AG10803 (cell line): ENCODE measurements at regions not wholly inside any gene's neighbourhood (a gene's known extent, or its start where the extent isn't known, plus 50 kb on each side); places are given as distances from the start of the nearest gene placed in this dataset.
A peak's percentile ranks its signal among the peaks of the same experiment; 100 is the strongest.
"Not testable (repeated sequence)": the region's sequence is repeated elsewhere in the genome, so short reads cannot be mapped to it uniquely, and the experiment has no call there.

Experiments used
- DNase-seq: peaks from one replicate; pipeline ENCODE4 v3.0.0; 2010; ENCODE audit warnings: low read depth
- H3K4me3 ChIP-seq: 2 replicates; pipeline ENCODE4 v1.5.1; 2011; ENCODE audit warnings: mild to moderate bottlenecking, low read length, control low read depth
- CTCF ChIP-seq: conservative IDR thresholded peaks from 2 replicates; pipeline ENCODE4 v1.5.1; 2011; ENCODE audit warnings: mild to moderate bottlenecking, low read length, control low read depth, inconsistent platforms

GRCh38 chr17:71441098-71441497, 679.7 kb upstream of the SOX9 start:
- no peak overlapping the region for H3K4me3 ChIP-seq

GRCh38 chr17:71444078-71444477, 676.7 kb upstream of the SOX9 start:
- no peak for DNase-seq
- H3K4me3 ChIP-seq: no peak overlapping the region
- TF ChIP-seq CTCF: no peak

More at GRCh38 chr17:71441098-71441497, 679.7 kb upstream of the SOX9 start:
- no peak for TF ChIP-seq CTCF
- DNase-seq: peak; percentile 82

GRCh38 chr17:71446645-71447437, 674.0 kb upstream of the SOX9 start:
- no peak overlapping the region for H3K4me3 ChIP-seq
- no peak for DNase-seq
- no peak for TF ChIP-seq CTCF

GRCh38 chr17:71447644-71448043, 673.2 kb upstream of the SOX9 start:
- no peak for TF ChIP-seq CTCF
- DNase-seq: no peak

GRCh38 chr17:71450657-71451056, 670.2 kb upstream of the SOX9 start:
- not testable (repeated sequence) for DNase-seq

More at GRCh38 chr17:71447644-71448043, 673.2 kb upstream of the SOX9 start:
- no peak overlapping the region for H3K4me3 ChIP-seq

GRCh38 chr17:71453876-71454422, 666.9 kb upstream of the SOX9 start:
- no peak overlapping the region for H3K4me3 ChIP-seq
- no peak for TF ChIP-seq CTCF

More at GRCh38 chr17:71450657-71451056, 670.2 kb upstream of the SOX9 start:
- not testable (repeated sequence) for H3K4me3 ChIP-seq

GRCh38 chr17:71455219-71455618, 665.6 kb upstream of the SOX9 start:
- TF ChIP-seq CTCF: no peak
- H3K4me3 ChIP-seq: no peak overlapping the region
- no peak for DNase-seq

More at GRCh38 chr17:71453876-71454422, 666.9 kb upstream of the SOX9 start:
- no peak for DNase-seq
